GM12891 (cell line): ENCODE measurements at regions not wholly inside any gene's neighbourhood (a gene's known extent, or its start where the extent isn't known, plus 50 kb on each side); places are given as distances from the start of the nearest gene placed in this dataset.

Source experiments
- PAX5 ChIP-seq: IDR thresholded peaks from 2 replicates; pipeline ENCODE4 v1.6.1; 2011; ENCODE audit warnings: low read length, moderate library complexity, mild to moderate bottlenecking; ENCODE audit not compliant: insufficient read depth, severe bottlenecking
- POLR2A ChIP-seq: IDR thresholded peaks from 2 replicates; pipeline ENCODE4 v1.6.1; 2011; ENCODE audit warnings: low read depth, low read length, control low read depth
- POLR2AphosphoS5 ChIP-seq: IDR thresholded peaks from 2 replicates; pipeline ENCODE4 v1.6.1; 2011; ENCODE audit warnings: low read depth, low read length, control low read depth
- POU2F2 ChIP-seq: IDR thresholded peaks from 2 replicates; pipeline ENCODE4 v1.6.1; 2011; ENCODE audit warnings: low read depth, mild to moderate bottlenecking, control low read depth, low read length, moderate library complexity
- TAF1 ChIP-seq: IDR thresholded peaks from 2 replicates; pipeline ENCODE4 v1.6.1; 2011; ENCODE audit warnings: low read depth, low read length, control low read depth

DNA sequence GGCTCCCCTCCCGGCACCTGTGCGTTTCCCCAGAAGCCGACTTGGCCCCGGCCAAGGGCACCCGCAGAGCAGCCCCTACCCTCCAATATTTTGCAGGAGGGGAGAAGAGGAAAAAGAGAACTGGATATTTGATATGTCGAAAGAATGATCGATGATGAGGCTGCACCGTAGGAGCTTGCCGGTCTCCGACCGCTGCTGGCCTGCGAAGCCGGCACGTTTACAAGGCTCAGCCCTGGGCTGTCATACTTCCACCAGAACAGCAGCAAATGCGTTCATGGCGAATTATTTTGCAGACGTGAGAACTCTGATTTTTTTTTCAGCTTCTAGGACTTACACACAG lies 296.7 kb downstream of the TFAP2C start:
- no peak for TF ChIP-seq POLR2A
- no peak for TF ChIP-seq POLR2AphosphoS5
- TF ChIP-seq TAF1: no peak
- TF ChIP-seq PAX5: no peak
- TF ChIP-seq POU2F2: no peak
